HG02938 (cell line): ENCODE measurements at regions not wholly inside any gene's neighbourhood (a gene's known extent, or its start where the extent isn't known, plus 50 kb on each side); places are given as distances from the start of the nearest gene placed in this dataset.
"Not testable (repeated sequence)": the region's sequence is repeated elsewhere in the genome, so short reads cannot be mapped to it uniquely, and the experiment has no call there.

Experiments
- ATAC-seq: cut with Tn5 transposase; IDR thresholded peaks from one replicate; pipeline ENCODE4 v1.9.1; 2021; ENCODE audit warnings: mild to moderate bottlenecking, moderate library complexity; ENCODE audit not compliant: unreplicated experiment

DNA sequence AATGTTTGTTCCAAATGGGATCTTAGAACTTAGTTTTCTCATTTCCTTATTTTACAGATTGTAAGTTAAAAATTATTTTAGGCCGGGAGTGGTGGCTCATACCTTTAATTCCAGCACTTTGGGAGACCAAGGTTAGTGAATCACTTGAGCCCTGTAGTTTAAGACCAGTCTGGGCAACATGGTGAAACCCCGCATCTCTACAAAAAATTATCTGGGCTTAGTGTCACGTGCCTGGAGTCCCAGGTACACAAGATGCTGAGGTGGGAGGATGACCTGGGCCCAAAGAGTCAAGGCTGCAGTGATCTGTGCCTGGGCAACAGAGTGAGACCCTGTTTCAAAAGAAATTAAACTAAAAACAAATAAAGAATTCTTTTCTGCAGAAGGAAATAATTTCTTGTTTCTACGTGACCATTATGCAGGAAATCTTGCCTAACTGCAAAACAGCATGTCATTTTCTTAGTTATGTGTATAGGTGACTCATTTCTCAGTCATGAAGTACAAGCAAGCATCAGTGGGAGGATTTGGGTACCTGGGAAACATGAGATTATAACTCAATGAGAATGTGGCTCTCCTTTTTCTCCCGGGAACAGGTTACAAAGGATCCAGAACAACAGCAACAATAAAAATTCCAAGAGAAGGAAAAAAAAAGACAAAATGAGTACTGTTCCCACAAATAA lies 375.1 kb upstream of the ST8SIA4 start:
- no peak for ATAC-seq

DNA sequence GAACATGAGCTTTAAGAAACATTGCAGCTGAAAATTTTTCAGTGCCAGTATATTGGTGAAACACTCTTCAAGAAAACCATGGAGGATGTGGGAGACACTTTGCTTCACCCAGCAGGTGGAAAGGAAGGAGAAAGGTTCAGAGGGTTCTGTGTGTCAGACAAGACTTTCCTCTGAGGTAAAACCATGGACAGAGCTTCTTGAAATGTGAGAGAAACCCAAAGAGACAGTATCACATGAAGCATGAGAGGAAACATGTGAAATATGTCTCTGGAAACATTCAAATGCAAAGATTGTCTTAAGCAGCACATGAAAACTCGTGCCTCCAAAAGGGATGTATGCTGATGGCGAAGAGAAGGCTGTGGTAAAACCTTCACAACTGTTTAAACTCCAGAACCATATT lies 368.9 kb upstream of the ST8SIA4 start:
- no peak for ATAC-seq

DNA sequence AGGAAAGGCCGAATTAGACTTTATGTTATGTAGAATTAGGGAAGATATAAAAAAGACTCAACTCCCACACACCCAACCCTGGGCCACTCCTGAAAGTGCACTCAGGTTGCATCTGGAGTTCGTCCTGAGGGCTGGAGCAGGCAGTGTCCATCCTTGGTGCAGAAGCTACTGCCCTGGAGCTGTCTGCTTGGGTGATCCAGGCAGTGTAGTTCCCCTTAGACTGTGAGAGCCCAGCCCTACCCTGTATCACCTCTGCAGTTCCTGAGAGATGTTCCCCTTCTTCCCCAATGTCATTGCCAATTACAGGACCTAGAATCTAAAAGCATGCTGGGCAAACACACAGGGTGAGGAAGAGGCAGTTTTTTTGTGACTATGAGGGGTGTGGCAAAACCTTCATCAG lies 368.3 kb upstream of the ST8SIA4 start:
- no peak for ATAC-seq

DNA sequence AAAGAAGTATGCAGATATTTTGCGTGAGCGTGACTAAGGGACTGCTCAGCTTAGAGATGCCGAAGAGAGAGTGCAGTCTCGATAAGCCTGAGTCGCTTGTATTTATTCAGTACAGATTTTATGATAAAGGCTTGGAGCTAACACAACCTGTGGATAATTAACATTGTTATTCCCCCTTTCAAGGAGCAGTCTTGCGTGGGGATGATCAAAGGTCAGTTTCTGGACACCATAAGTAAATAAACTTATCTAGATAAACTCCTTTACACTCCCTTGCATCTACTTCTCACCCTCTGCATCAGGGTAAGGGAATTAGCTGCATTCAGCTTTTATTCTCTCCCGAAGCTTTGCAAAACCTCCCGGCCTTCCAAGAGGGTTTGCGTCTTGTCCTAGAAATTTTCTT lies 357.8 kb upstream of the ST8SIA4 start:
- no peak for ATAC-seq

GRCh38 chr5:101253096-101253495 lies 350.0 kb upstream of the ST8SIA4 start:
- ATAC-seq, result no peak

- no peak for ATAC-seq
Observed at GRCh38 chr5:101244621-101245020, 341.5 kb upstream of the ST8SIA4 start.

- no peak for ATAC-seq
Observed at GRCh38 chr5:101212942-101213514, 309.9 kb upstream of the ST8SIA4 start.

DNA sequence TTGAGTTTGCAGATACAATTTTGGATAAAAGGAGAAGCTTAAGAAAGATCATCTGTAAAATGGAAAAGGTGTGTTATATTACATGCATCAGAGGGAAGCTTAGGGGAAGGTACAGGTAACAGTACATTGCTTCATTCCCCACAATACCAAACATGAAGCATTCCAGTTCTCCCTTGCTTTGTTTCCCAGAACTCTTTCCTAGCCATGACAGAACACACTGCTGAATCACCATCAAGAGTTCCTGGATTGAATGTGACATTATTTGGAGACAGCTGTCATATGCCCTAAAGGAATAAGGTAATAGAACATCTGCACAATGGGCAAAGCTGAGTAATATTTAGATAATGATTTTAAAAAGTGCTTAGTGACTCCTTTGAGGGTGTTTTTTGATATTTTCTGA lies 303.5 kb upstream of the ST8SIA4 start:
- ATAC-seq, result no peak

DNA sequence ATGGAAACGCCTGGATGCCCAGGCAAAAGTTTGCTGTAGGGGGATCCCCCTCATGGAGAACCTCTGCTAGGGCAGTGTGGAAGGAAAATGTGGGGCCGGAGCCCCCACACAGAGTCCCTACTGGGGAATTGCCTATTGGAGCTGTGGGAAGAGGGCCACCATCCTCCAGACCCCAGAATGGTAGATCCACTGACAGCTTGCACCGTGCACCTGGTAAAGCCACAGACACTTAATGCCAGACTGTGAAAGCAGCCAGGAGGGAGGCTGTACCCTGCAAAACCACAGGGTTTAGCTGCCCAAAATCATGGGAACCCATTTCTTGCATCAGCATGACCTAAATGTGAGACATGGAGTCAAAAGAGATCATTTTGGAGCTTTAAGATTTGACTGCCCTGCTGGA lies 302.0 kb upstream of the ST8SIA4 start:
- ATAC-seq, result not testable (repeated sequence)

DNA sequence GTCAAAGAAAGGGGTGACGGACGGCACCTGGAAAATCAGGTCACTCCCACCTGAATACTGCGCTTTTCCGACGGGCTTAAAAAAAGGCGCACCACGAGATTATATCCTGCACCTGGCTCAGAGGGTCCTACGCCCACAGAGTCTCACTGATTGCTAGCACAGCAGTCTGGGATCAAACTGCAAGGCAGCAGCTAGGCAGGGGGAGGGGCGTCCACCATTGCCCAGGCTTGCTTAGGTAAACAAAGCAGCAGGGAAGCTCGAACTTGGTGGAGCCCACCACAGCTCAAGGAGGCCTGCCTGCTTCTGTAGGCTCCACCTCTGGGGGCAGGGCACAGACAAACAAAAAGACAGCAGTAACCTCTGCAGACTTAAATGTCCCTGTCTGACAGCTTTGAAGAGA lies 277.3 kb upstream of the ST8SIA4 start:
- ATAC-seq, result not testable (repeated sequence)

DNA sequence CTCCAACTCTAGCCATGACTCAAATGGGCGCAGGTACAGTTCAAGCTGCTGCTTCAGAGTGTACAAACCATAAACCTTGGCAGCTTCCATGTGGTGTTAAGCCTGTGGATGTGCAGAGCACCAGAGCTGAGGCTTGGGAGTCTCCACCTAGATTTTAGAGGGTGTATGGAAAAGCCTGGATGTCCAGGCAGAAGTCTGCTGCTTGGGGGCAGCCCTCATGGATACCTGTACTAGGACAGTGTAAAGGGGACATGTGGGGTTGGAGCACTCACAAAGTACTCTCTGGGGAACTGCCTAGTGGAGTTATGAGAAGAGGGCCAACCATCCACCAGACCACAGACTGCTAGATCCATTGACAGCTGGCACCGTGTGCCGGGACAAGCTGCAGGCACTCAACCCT lies 273.5 kb upstream of the ST8SIA4 start:
- no peak for ATAC-seq

DNA sequence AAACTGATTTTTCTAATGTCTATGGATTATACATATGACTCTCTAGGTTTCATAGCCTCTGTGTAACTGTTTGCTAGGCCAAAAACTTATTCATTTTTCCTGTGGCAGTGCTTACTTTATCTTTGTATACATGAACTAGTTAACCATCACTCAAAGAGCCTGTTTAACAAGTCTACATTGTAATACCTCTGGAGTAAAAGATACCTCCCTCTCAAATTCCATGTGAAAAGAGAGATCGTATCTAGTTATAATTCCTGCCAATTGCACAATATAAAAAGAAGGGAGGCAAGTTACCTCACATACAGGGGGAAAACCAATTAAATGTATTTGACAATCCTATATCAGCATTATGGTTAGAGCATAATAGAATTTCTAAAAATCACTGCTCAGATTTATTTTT lies 271.9 kb upstream of the ST8SIA4 start:
- ATAC-seq, result no peak

DNA sequence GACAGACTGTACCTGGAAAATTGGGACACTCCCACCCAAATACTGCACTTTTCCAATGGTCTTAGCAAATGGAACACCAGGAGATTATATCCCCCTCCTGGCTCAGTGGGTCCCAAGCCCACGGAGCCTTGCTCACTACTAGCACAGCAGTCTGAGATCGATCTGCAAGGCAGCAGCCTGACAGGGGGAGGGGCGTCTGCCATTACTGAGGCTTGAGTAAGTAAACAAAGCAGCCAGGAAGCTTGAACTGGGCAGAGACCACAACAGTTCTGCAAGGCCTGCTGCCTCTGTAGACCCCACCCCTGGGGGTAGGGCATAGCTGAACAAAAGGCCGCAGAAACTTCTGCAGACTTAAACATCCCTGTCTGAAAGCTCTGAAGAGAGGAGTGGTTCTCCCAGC lies 260.0 kb upstream of the ST8SIA4 start:
- ATAC-seq, result no peak

- ATAC-seq, result no peak
Observed at GRCh38 chr5:101160002-101160401, 256.9 kb upstream of the ST8SIA4 start.

GRCh38 chr5:101159006-101159405 lies 255.9 kb upstream of the ST8SIA4 start:
- no peak for ATAC-seq

GRCh38 chr5:101153526-101153925 lies 250.4 kb upstream of the ST8SIA4 start:
- ATAC-seq, result no peak

- ATAC-seq, result no peak
Observed at GRCh38 chr5:101143526-101143925, 240.4 kb upstream of the ST8SIA4 start.

DNA sequence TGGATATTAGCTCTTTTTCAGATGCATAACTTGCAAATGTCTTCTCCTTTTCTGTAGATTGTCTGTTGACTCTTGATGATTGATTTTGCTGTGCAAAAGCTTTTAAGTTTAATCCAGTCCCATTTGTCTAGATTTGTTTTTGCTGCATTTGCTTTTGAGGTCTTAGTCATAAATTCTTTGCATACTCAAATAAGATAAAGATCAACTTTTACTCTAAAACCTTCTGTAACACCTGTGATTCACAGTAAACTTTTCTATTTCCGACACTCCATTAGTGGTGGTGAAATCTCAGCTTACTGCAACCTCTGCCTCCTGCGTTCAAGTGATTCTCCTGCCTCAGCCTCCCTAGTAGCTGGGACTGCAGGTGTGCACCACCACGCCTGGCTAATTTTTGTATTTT lies 239.0 kb upstream of the ST8SIA4 start:
- no peak for ATAC-seq

GRCh38 chr5:101136454-101136853 lies 233.4 kb upstream of the ST8SIA4 start:
- ATAC-seq, result no peak

DNA sequence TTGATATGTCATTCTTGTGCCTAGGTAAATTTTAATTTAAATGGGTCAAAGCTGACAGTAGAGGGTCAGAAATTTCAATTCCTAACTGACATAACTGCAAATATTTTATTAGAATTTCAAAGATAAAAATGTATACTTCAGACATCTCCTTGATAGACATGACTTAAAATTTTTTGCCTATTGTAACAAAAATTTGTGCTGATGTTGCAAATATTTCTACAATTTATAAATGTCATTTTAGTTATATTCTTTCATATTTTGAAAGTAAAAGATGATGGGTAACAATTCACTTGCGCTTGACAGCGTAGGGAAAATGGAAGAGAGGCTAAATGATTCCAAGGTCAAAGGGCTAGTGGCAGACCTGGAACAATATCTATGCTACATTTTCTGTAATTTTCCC lies 220.3 kb upstream of the ST8SIA4 start:
- ATAC-seq, result no peak

GRCh38 chr5:101112645-101113044 lies 209.6 kb upstream of the ST8SIA4 start:
- ATAC-seq, result no peak

DNA sequence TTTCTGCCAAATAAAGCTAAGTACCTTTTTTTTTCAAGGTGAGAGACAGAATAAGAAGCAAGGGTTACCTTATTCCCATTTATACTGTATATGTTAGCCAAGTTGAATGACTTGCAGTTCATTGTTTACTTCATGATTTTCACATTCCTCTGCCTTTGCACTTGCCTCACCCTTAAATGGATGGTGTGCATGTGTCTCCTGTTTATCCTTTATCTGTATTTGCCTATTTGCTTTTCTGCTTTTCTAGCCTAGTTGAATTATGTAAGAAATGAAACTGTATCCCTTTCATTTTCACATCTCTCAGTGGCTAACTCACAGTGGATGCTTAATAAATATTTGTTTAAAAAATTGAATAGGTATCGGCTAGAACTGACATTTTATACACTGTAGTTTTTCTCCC lies 200.8 kb upstream of the ST8SIA4 start:
- ATAC-seq, result no peak

GRCh38 chr5:101102506-101102905 lies 199.4 kb upstream of the ST8SIA4 start:
- no peak for ATAC-seq
